Suprapubic skin (tissue), 4 donors: ENCODE measurements at regions not wholly inside any gene's neighbourhood (a gene's known extent, or its start where the extent isn't known, plus 50 kb on each side); places are given as distances from the start of the nearest gene placed in this dataset.

Experiments
- DNase-seq, 2 donors: peaks; one replicate each; pipeline ENCODE4 v3.0.0-alpha.2; 2019; ENCODE audit warnings: low spot score in 2 of 2
- H3K27ac ChIP-seq: fragments of 200-600 bp; sonication (generic); one replicate; pipeline ENCODE4 v1.5.1; 2019
- H3K27me3 ChIP-seq: fragments of 200-600 bp; sonication (generic); one replicate; pipeline ENCODE4 v1.5.1; 2019
- H3K36me3 ChIP-seq: fragments of 200-600 bp; sonication (generic); one replicate; pipeline ENCODE4 v1.5.1; 2019
- H3K4me1 ChIP-seq: fragments of 200-600 bp; sonication (generic); one replicate; pipeline ENCODE4 v1.5.1; 2019
- H3K4me3 ChIP-seq: fragments of 200-600 bp; sonication (generic); one replicate; pipeline ENCODE4 v1.5.1; 2019; ENCODE audit warnings: mild to moderate bottlenecking
- H3K9me3 ChIP-seq: fragments of 200-600 bp; sonication (generic); one replicate; pipeline ENCODE4 v1.5.1; 2019
- EP300 ChIP-seq: sonication (generic); formaldehyde crosslinking; IDR thresholded peaks from one replicate; pipeline ENCODE4 v1.6.1; 2017; ENCODE audit warnings: antibody characterized with exemption
- POLR2A ChIP-seq, 2 donors: fragments of 450-650 bp; IDR thresholded peaks; one replicate each; pipeline ENCODE4 v1.6.1; 2017; ENCODE audit warnings: antibody characterized with exemption in 2 of 2, mild to moderate bottlenecking in 2 of 2, moderate library complexity in 2 of 2
- POLR2AphosphoS5 ChIP-seq, 3 donors: sonication (generic); formaldehyde crosslinking; IDR thresholded peaks; one replicate each; pipeline ENCODE4 v1.6.1; 2017; ENCODE audit warnings: antibody characterized with exemption in 3 of 3
- WGBS: methylation state at CpG from one replicate; pipeline ENCODE4 v1.1.5; 2018; 5-methylcytosine and 5-hydroxymethylcytosine counted together
- TF ChIP-seq, protein P1 (sequence below), 2 donors: fragments of 200-600 bp in 1 of 2; fragments of 450-650 bp in 1 of 2; sonication (generic) in 1 of 2; IDR thresholded peaks; one replicate each; pipeline ENCODE4 v1.5.1; 2016 to 2019; ENCODE audit warnings: antibody characterized with exemption in 2 of 2, mild to moderate bottlenecking in 1 of 2, moderate library complexity in 1 of 2

GRCh38 chr4:137266511-137266910 is 265.8 kb downstream of the PCDH18 start:
- TF ChIP-seq POLR2A (IDR thresholded peaks at IDR 0.05) (no peak), POLR2AphosphoS5 (IDR thresholded peaks at IDR 0.05) (no peak), EP300 (no peak)
- TF ChIP-seq, protein P1, sequence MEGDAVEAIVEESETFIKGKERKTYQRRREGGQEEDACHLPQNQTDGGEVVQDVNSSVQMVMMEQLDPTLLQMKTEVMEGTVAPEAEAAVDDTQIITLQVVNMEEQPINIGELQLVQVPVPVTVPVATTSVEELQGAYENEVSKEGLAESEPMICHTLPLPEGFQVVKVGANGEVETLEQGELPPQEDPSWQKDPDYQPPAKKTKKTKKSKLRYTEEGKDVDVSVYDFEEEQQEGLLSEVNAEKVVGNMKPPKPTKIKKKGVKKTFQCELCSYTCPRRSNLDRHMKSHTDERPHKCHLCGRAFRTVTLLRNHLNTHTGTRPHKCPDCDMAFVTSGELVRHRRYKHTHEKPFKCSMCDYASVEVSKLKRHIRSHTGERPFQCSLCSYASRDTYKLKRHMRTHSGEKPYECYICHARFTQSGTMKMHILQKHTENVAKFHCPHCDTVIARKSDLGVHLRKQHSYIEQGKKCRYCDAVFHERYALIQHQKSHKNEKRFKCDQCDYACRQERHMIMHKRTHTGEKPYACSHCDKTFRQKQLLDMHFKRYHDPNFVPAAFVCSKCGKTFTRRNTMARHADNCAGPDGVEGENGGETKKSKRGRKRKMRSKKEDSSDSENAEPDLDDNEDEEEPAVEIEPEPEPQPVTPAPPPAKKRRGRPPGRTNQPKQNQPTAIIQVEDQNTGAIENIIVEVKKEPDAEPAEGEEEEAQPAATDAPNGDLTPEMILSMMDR (IDR thresholded peaks at IDR 0.05): no peak
- DNase-seq: no peak
- H3K27me3 ChIP-seq: no peaks in the 10 kb centered on the region
- no peaks in the 10 kb centered on the region for H3K36me3 ChIP-seq
- 76% methylated on average over 3 of the region's 3 CpGs for WGBS
- no peak overlapping the region for H3K27ac ChIP-seq
- H3K4me3 ChIP-seq: no peak overlapping the region
- H3K4me1 ChIP-seq: no peaks in the 10 kb centered on the region
- no peaks in the 10 kb centered on the region for H3K9me3 ChIP-seq

DNA sequence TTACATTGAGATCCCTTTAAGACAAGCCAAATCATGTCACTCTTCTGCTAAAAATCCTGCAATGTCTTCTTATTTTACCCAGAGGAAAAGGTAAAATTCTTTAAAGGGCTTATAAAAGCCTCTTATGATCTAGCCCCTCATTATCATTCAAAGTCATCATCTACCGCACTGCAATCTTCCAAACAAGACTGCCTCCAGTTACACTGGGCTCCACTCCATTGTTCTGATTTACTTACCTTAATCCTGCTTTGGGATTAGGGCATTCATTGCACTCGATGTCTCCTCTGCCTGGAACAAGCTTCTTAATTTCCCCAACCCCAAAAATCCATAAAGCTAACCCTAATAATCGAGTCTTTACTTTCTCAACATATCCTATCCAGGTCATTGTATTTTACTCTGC is 269.1 kb downstream of the PCDH18 start:
- 71% methylated on average over 3 of the region's 3 CpGs for WGBS

GRCh38 chr4:137253949-137254348 is 278.3 kb downstream of the PCDH18 start:
- H3K36me3 ChIP-seq: no peaks in the 10 kb centered on the region
- DNase-seq: no peak
- no peak for TF ChIP-seq EP300
- no peak overlapping the region for H3K4me3 ChIP-seq
- H3K27me3 ChIP-seq: no peaks in the 10 kb centered on the region
- H3K4me1 ChIP-seq: no peaks in the 10 kb centered on the region
- no peaks in the 10 kb centered on the region for H3K9me3 ChIP-seq
- H3K27ac ChIP-seq: no peak overlapping the region

More for the DNA sequence above, 269.1 kb downstream of the PCDH18 start:
- Histone ChIP-seq H3K4me3 (no peak overlapping the region), H3K9me3 (no peaks in the 10 kb centered on the region), H3K27me3 (no peaks in the 10 kb centered on the region), H3K27ac (no peak overlapping the region), H3K4me1 (no peaks in the 10 kb centered on the region), H3K36me3 (no peaks in the 10 kb centered on the region)
- DNase-seq: no peak
- no peak for TF ChIP-seq POLR2A (IDR thresholded peaks at IDR 0.05)
- no peak for TF ChIP-seq EP300
- TF ChIP-seq POLR2AphosphoS5 (IDR thresholded peaks at IDR 0.05): no peak
- TF ChIP-seq, protein P1 (IDR thresholded peaks at IDR 0.05): no peak

GRCh38 chr4:137249112-137249511 is 283.2 kb downstream of the PCDH18 start:
- no peak overlapping the region for H3K27ac ChIP-seq
- no peaks in the 10 kb centered on the region for H3K27me3 ChIP-seq
- 68% methylated on average over 2 of the region's 2 CpGs for WGBS
- H3K9me3 ChIP-seq: no peaks in the 10 kb centered on the region
- TF ChIP-seq POLR2AphosphoS5 (IDR thresholded peaks at IDR 0.05) (no peak), EP300 (no peak), POLR2A (IDR thresholded peaks at IDR 0.05) (no peak)
- TF ChIP-seq, protein P1 (IDR thresholded peaks at IDR 0.05): no peak
- H3K36me3 ChIP-seq: no peaks in the 10 kb centered on the region
- DNase-seq: no peak
- no peak overlapping the region for H3K4me3 ChIP-seq
- no peaks in the 10 kb centered on the region for H3K4me1 ChIP-seq

DNA sequence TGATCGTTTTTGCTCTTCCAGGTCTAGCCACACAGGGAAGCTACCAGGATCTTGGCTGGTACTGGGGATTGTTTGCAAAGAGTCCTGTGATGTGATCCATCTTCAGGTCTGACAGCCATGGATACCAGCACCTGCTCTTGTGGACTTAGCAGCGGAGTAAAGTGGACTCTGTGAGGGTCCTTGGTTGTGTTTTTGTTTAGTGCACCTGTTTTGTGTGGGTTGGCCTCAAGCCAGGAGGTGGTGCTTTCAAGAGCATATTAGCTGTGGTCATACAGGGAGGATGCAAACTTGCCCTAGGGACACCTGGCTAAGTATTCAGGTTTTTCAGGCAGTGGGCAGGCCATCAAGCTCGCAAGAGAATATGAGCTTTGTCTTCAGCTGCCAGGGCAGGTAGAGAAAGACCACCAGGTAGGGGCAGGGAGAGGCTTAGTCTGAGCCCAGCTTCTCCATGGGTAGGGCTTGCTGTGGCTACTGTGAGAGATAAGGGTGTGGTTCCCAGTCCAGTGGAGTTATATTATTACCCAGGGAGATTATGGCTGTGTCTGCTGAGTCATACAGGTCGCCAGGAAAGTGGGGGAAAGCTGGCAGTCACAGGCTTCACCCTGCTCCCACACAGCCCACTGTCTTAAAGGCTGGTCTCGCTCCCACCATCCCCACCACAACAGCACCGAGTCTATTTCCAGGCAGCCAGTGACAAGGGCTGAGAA is 293.7 kb downstream of the PCDH18 start:
- no peak for DNase-seq
- TF ChIP-seq EP300 (no peak), POLR2AphosphoS5 (IDR thresholded peaks at IDR 0.05) (no peak), POLR2A (IDR thresholded peaks at IDR 0.05) (no peak)
- TF ChIP-seq, protein P1 (IDR thresholded peaks at IDR 0.05): no peak

DNA sequence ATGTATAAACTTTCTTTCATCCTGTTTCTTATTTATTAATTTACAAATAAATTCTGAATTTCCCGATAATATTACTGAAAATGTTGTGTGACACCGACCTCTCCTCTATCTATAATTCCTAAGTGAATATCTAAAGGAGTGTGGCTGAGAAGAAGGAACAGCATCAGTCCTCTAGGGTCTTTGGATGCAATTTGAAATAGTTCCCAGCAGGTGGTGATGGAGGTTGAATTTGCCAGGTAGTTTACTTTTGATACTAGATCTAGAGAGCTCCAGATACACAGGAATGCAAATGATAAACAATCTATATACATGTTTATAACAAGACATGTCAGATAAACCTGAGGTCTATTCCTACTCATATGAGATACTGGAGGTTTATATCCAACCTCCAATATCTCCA is 305.4 kb downstream of the PCDH18 start:
- Histone ChIP-seq H3K4me1 (no peaks in the 10 kb centered on the region), H3K36me3 (no peaks in the 10 kb centered on the region), H3K27me3 (no peaks in the 10 kb centered on the region), H3K9me3 (no peaks in the 10 kb centered on the region), H3K27ac (no peak overlapping the region), H3K4me3 (no peak overlapping the region)
- no peak for DNase-seq
- WGBS: 76% methylated on average over 2 of the region's 2 CpGs
- TF ChIP-seq, protein P1 (IDR thresholded peaks at IDR 0.05): no peak
- TF ChIP-seq POLR2AphosphoS5 (IDR thresholded peaks at IDR 0.05) (no peak), EP300 (no peak), POLR2A (IDR thresholded peaks at IDR 0.05) (no peak)

More for the DNA sequence above, 293.7 kb downstream of the PCDH18 start:
- Histone ChIP-seq H3K4me1 (no peaks in the 10 kb centered on the region), H3K27ac (no peak overlapping the region), H3K36me3 (no peaks in the 10 kb centered on the region), H3K4me3 (no peak overlapping the region), H3K27me3 (no peaks in the 10 kb centered on the region), H3K9me3 (no peaks in the 10 kb centered on the region)
- 81% methylated on average over 6 of the region's 6 CpGs for WGBS
